ENCODE measurements at regions not wholly inside any gene's neighbourhood (a gene's known extent, or its start where the extent isn't known, plus 50 kb on each side); places are given as distances from the start of the nearest gene placed in this dataset.
"Not testable (repeated sequence)": the region's sequence is repeated elsewhere in the genome, so short reads cannot be mapped to it uniquely, and the experiment has no call there.

DNA sequence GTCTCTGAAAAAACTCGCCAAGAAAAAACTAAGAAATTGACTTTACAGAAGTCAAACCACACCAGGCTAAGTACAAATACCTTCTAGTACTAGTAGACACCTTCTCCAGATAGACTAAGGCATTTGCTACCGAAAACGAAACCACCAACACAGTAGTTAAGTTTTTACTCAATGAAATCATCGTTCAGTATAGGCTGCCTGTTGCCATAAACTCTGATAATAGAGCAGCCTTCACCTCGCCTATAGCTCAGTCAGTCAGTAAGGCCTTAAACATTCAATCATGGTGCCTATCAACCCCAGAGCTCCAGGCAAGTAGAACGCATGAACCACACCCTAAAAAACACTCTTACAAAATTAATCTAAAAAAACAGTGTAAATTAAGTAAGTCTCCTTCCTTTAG lies 96.8 kb upstream of the FAM90A26 start:
- H3K4me1 Mint-ChIP-seq; H3K27me3 Mint-ChIP-seq; ATAC-seq; DNase-seq; intact Hi-C loops (cut with micrococcal nuclease); H3K36me3 ChIP-seq (ENCODE audit: control insufficient read depth in 2 of 3, insufficient read depth in 3 of 3, low read length in 3 of 3); H3K27me3 ChIP-seq (ENCODE audit: control insufficient read depth in 2 of 2, insufficient read depth in 2 of 2, low read length in 2 of 2); H3K9me3 ChIP-seq (ENCODE audit: control insufficient read depth in 2 of 3, low read length in 3 of 3); POLR2A ChIA-PET; H3K27ac ChIP-seq (ENCODE audit: low read depth, low read length); H3K27ac Mint-ChIP-seq; H3K4me1 ChIP-seq (ENCODE audit: control insufficient read depth in 2 of 2, insufficient read depth in 2 of 2, low read length in 2 of 2); CTCF ChIA-PET; H3K4me3 ChIP-seq (ENCODE audit: low read length); H3K4me3 Mint-ChIP-seq: not testable (repeated sequence)
- Mint-ChIP-seq H3K9me3 (peaks cover 0 to 12% (median 5%) of the 10 kb centered on the region in 11 donors), H3K36me3 (peaks cover 0 to 11% (median 0%) of the 10 kb centered on the region in 5 donors)

DNA sequence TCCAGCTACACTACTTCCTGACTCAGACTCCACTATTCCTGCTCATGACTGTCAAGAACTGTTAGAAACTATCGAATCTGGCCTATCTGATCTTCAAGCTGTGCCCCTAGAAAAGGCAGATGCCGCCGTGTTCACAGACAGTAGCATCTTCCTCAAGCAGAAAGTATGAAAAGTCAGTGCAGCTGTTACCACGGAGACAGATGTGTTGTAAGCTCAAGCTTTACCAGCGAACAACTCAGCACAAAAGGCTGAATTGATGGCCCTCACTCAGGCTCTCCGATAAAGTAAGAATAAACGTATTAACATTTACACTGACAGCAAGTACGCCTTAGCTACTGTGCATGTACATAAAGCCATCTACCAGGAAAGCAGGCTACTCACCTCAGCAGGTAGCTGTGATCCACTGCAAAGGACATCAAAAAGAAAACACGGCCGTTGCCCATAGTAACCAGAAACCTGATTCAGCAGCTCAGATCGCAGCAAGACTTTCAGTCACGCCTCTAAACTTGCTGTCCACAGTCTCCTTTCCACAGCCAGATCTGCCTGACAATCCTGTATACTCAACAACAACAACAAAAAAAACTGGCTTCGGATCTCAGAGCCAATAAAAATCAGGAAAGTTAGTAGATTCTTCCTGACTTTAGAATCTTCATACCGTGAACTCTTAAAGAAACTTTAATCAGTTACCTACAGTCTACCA lies 97.5 kb upstream of the FAM90A26 start:
- H3K36me3 ChIP-seq (ENCODE audit: control insufficient read depth in 2 of 3, insufficient read depth in 3 of 3, low read length in 3 of 3); DNase-seq; H3K4me1 ChIP-seq (ENCODE audit: control insufficient read depth in 2 of 2, insufficient read depth in 2 of 2, low read length in 2 of 2); H3K9me3 ChIP-seq (ENCODE audit: control insufficient read depth in 2 of 3, low read length in 3 of 3); H3K27ac ChIP-seq (ENCODE audit: low read depth, low read length); CTCF ChIA-PET; H3K27ac Mint-ChIP-seq; POLR2A ChIA-PET; H3K4me3 Mint-ChIP-seq; H3K4me1 Mint-ChIP-seq; H3K27me3 ChIP-seq (ENCODE audit: control insufficient read depth in 2 of 2, insufficient read depth in 2 of 2, low read length in 2 of 2); H3K27me3 Mint-ChIP-seq; H3K4me3 ChIP-seq (ENCODE audit: low read length); intact Hi-C loops (cut with micrococcal nuclease); ATAC-seq: not testable (repeated sequence)
- peaks cover 2 to 12% (median 5%) of the 10 kb centered on the region in 11 donors for H3K9me3 Mint-ChIP-seq
- peaks cover 0 to 11% (median 0%) of the 10 kb centered on the region in 5 donors for H3K36me3 Mint-ChIP-seq

DNA sequence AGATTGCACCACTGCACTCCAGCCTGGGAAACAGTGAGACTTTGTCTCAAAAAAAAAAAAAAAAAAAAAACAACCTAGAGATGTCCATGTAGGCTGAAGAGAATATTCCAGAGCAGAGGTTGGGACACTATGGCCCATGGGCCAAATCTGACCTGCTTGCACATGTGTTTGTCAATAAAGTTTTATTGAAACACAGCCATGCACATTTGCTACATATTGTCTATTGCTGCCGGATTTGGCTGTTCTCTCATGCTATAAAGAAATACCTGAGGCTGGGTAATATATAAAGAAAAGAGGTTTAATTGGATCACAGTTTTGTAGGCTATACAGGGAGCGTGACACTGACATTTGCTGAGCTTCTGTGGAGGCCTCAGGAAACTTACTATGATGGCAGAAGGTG lies 102.3 kb upstream of the FAM90A26 start:
- H3K4me3 Mint-ChIP-seq; H3K4me3 ChIP-seq (ENCODE audit: low read length); CTCF ChIA-PET; intact Hi-C loops (cut with micrococcal nuclease); POLR2A ChIA-PET; H3K4me1 ChIP-seq (ENCODE audit: control insufficient read depth in 2 of 2, insufficient read depth in 2 of 2, low read length in 2 of 2); H3K27ac Mint-ChIP-seq; H3K9me3 ChIP-seq (ENCODE audit: control insufficient read depth in 2 of 3, low read length in 3 of 3); H3K36me3 ChIP-seq (ENCODE audit: control insufficient read depth in 2 of 3, insufficient read depth in 3 of 3, low read length in 3 of 3); H3K27me3 Mint-ChIP-seq; ATAC-seq; H3K27ac ChIP-seq (ENCODE audit: low read depth, low read length); H3K27me3 ChIP-seq (ENCODE audit: control insufficient read depth in 2 of 2, insufficient read depth in 2 of 2, low read length in 2 of 2); H3K4me1 Mint-ChIP-seq; DNase-seq: not testable (repeated sequence)
- peaks cover 13 to 42% (median 24%) of the 10 kb centered on the region in 11 donors for H3K9me3 Mint-ChIP-seq
- H3K36me3 Mint-ChIP-seq = peaks cover 0 to 28% (median 5%) of the 10 kb centered on the region in 5 donors

DNA sequence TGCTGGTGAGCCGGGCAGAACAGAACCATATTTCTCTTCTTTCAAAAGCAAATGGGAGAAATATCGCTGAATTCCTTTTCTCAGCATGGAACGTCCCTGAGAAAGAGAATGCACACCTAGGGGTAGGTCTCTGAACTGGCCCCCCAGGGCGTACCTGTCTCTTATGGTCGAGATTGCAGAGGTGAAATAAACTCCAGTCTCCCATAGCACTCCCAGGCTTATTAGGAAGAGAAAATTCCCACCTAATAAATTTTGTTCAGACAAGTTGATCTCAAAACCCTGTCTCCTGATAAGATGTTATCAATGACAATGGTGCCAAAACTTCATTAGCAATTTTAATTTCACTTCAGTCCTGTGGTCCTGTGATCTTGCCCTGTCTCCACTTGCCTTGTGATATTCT lies 106.6 kb upstream of the FAM90A26 start:
- H3K9me3 Mint-ChIP-seq = peaks cover 12 to 45% (median 24%) of the 10 kb centered on the region in 11 donors
- H3K36me3 Mint-ChIP-seq = peaks cover 0 to 24% (median 5%) of the 10 kb centered on the region in 5 donors
- H3K27me3 ChIP-seq (ENCODE audit: control insufficient read depth in 2 of 2, insufficient read depth in 2 of 2, low read length in 2 of 2); POLR2A ChIA-PET; H3K4me1 ChIP-seq (ENCODE audit: control insufficient read depth in 2 of 2, insufficient read depth in 2 of 2, low read length in 2 of 2); H3K27me3 Mint-ChIP-seq; H3K27ac ChIP-seq (ENCODE audit: low read depth, low read length); H3K9me3 ChIP-seq (ENCODE audit: control insufficient read depth in 2 of 3, low read length in 3 of 3); H3K36me3 ChIP-seq (ENCODE audit: control insufficient read depth in 2 of 3, insufficient read depth in 3 of 3, low read length in 3 of 3); DNase-seq; H3K4me3 ChIP-seq (ENCODE audit: low read length); H3K27ac Mint-ChIP-seq; ATAC-seq; intact Hi-C loops (cut with micrococcal nuclease); CTCF ChIA-PET; H3K4me3 Mint-ChIP-seq; H3K4me1 Mint-ChIP-seq: not testable (repeated sequence)

DNA sequence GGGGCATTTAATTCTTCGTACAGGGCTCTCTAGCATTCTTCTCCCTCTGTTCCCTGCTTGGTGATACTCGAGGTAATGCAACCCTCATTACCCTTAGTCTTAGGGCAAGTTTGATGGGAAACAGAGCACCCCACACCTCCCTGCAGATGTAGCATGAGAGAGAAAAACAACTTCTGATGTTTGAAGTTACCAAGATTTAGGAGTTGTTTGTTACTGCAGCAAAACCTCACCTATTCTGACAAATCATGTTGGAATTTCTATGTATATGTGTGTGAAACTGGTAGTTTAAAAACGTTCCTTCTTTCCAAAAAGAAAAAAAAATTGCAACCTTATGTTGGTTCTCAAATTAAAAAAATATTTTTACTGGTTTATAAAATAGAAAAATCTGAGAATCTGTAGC lies 145.3 kb upstream of the FAM90A26 start:
- DNase-seq; H3K4me3 Mint-ChIP-seq; H3K27me3 ChIP-seq (ENCODE audit: control insufficient read depth in 2 of 2, insufficient read depth in 2 of 2, low read length in 2 of 2); H3K4me1 Mint-ChIP-seq; H3K4me1 ChIP-seq (ENCODE audit: control insufficient read depth in 2 of 2, insufficient read depth in 2 of 2, low read length in 2 of 2); POLR2A ChIA-PET; H3K9me3 ChIP-seq (ENCODE audit: control insufficient read depth in 2 of 3, low read length in 3 of 3); H3K27ac ChIP-seq (ENCODE audit: low read depth, low read length); intact Hi-C loops (cut with micrococcal nuclease); H3K27ac Mint-ChIP-seq; H3K4me3 ChIP-seq (ENCODE audit: low read length); H3K36me3 Mint-ChIP-seq; ATAC-seq; CTCF ChIA-PET; H3K36me3 ChIP-seq (ENCODE audit: control insufficient read depth in 2 of 3, insufficient read depth in 3 of 3, low read length in 3 of 3): not testable (repeated sequence)
- peaks cover 0 to 27% (median 16%) of the 10 kb centered on the region in 5 donors for H3K27me3 Mint-ChIP-seq
- peaks cover 0 to 13% (median 0%) of the 10 kb centered on the region in 11 donors for H3K9me3 Mint-ChIP-seq

DNA sequence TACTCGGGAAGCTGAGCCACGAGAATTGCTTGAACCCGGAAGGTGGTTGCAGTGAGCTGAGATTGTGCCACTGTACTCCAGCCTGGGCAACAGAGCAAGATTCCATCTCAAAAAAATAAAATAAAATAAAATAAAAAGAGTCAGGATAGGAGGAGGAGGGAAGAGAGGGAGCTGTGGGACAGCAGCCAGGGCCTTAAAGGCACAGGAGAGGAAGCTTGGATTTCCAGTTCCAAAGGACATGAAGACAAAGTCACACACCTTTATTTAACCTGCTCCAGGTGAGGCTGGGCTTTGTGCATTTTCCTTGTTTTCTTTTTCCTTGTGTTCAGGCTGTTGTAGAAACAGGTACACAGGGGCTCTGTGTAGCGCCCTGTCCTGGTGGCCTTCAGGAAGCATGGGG lies 138.2 kb upstream of the HMX1 start:
- DNase-seq; H3K9me3 Mint-ChIP-seq; CTCF ChIA-PET; H3K27ac Mint-ChIP-seq; H3K4me3 ChIP-seq (ENCODE audit: low read length); H3K27ac ChIP-seq (ENCODE audit: low read depth, low read length); H3K27me3 ChIP-seq (ENCODE audit: control insufficient read depth in 2 of 2, insufficient read depth in 2 of 2, low read length in 2 of 2); POLR2A ChIA-PET; ATAC-seq; H3K4me3 Mint-ChIP-seq; H3K4me1 ChIP-seq (ENCODE audit: control insufficient read depth in 2 of 2, insufficient read depth in 2 of 2, low read length in 2 of 2); H3K36me3 Mint-ChIP-seq; H3K4me1 Mint-ChIP-seq; H3K9me3 ChIP-seq (ENCODE audit: control insufficient read depth in 2 of 3, low read length in 3 of 3); H3K36me3 ChIP-seq (ENCODE audit: control insufficient read depth in 2 of 3, insufficient read depth in 3 of 3, low read length in 3 of 3): not testable (repeated sequence)
- H3K27me3 Mint-ChIP-seq = peaks cover 0 to 19% (median 9%) of the 10 kb centered on the region in 5 donors
- intact Hi-C loops (cut with micrococcal nuclease) = loop anchor here in 1 of 2 donors (10.0 kb wide), 1 partner anchor 145 kb away; no protein-coding TSS in a partner anchor

DNA sequence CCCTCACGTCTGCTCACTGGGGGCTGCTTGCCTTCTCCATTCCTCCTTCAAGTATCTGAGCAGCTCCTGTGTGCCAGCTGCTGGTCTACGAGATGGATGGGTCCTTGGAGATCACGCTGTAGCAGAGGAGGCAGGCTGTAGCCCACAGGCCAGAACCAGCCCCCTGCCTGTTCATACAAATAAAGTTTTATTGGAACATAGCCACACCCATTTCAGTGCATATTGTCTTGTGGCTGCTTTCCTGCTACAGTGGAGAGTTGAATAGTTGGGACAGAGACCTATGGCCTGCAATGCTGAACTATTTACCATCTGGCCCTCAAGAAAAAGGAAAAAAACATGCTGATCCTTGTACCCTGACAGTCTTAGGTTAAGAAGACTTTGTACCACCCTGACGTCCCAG lies 136.8 kb upstream of the HMX1 start:
- H3K27ac ChIP-seq (ENCODE audit: low read depth, low read length); H3K4me1 Mint-ChIP-seq; H3K4me3 ChIP-seq (ENCODE audit: low read length); H3K27ac Mint-ChIP-seq; H3K4me1 ChIP-seq (ENCODE audit: control insufficient read depth in 2 of 2, insufficient read depth in 2 of 2, low read length in 2 of 2); H3K4me3 Mint-ChIP-seq; H3K36me3 ChIP-seq (ENCODE audit: control insufficient read depth in 2 of 3, insufficient read depth in 3 of 3, low read length in 3 of 3); CTCF ChIA-PET; POLR2A ChIA-PET; H3K9me3 ChIP-seq (ENCODE audit: control insufficient read depth in 2 of 3, low read length in 3 of 3); DNase-seq; H3K27me3 ChIP-seq (ENCODE audit: control insufficient read depth in 2 of 2, insufficient read depth in 2 of 2, low read length in 2 of 2); H3K36me3 Mint-ChIP-seq; H3K9me3 Mint-ChIP-seq; ATAC-seq: not testable (repeated sequence)
- H3K27me3 Mint-ChIP-seq = peaks cover 0 to 19% (median 9%) of the 10 kb centered on the region in 5 donors
- intact Hi-C loops (cut with micrococcal nuclease) = loop anchor here in 1 of 2 donors (10.0 kb wide), 1 partner anchor 146 kb away; no protein-coding TSS in a partner anchor
